Astrocyte (in vitro differentiated cells and primary cell): ENCODE measurements at regions not wholly inside any gene's neighbourhood (a gene's known extent, or its start where the extent isn't known, plus 50 kb on each side); places are given as distances from the start of the nearest gene placed in this dataset.

Source experiments
- DNase-seq: peaks from one replicate; pipeline ENCODE4 v3.0.0-alpha.2; 2010; ENCODE audit warnings: low read depth
- FAIRE-seq: peaks from 2 replicates; lab custom pipeline; 2011; peaks lifted over from hg19 to GRCh38; lab: Jason Lieb, UNC
- H2AFZ ChIP-seq: 2 replicates; pipeline ENCODE4 v1.6.0; 2012; ENCODE audit warnings: low read depth, low read length, inconsistent platforms
- H3K27ac ChIP-seq: 2 replicates; pipeline ENCODE4 v1.5.1; 2011; ENCODE audit warnings: low read depth, low read length, inconsistent platforms
- H3K27me3 ChIP-seq: 2 replicates; pipeline ENCODE4 v1.6.0; 2011; ENCODE audit warnings: low read length, inconsistent platforms; ENCODE audit not compliant: insufficient read depth
- H3K36me3 ChIP-seq: 2 replicates; pipeline ENCODE4 v1.5.1; 2011; ENCODE audit warnings: low read length, inconsistent platforms; ENCODE audit not compliant: insufficient read depth
- H3K4me1 ChIP-seq: 2 replicates; pipeline ENCODE4 v1.5.1; 2011; ENCODE audit warnings: low read length, inconsistent platforms; ENCODE audit not compliant: insufficient read depth
- H3K4me2 ChIP-seq: 2 replicates; pipeline ENCODE4 v1.6.0; 2012; ENCODE audit warnings: low read length, inconsistent platforms
- H3K4me3 ChIP-seq: 2 replicates; pipeline ENCODE4 v1.5.1; 2011; ENCODE audit warnings: low read depth, mild to moderate bottlenecking, low read length, inconsistent platforms; ENCODE audit not compliant: insufficient read depth
- H3K79me2 ChIP-seq: 2 replicates; pipeline ENCODE4 v1.6.0; 2012; ENCODE audit warnings: mild to moderate bottlenecking, low read length, inconsistent platforms; ENCODE audit not compliant: insufficient read depth
- H3K9ac ChIP-seq: 2 replicates; pipeline ENCODE4 v1.6.0; 2012; ENCODE audit warnings: mild to moderate bottlenecking, low read length, inconsistent platforms
- H3K9me3 ChIP-seq: 2 replicates; pipeline ENCODE4 v1.5.1; 2012; ENCODE audit warnings: low read depth, mild to moderate bottlenecking, low read length, inconsistent platforms; ENCODE audit not compliant: insufficient read depth
- H4K20me1 ChIP-seq: 2 replicates; pipeline ENCODE4 v1.6.0; 2012; ENCODE audit warnings: low read length, inconsistent platforms; ENCODE audit not compliant: insufficient read depth
- H3K27ac Mint-ChIP-seq: one replicate; pipeline ENCODE4 v1.8.0; 2021; ENCODE audit warnings: mild to moderate bottlenecking, mixed read lengths; ENCODE audit not compliant: unreplicated experiment
- H3K27me3 Mint-ChIP-seq: one replicate; pipeline ENCODE4 v1.8.0; 2021; ENCODE audit warnings: low read depth, mixed read lengths; ENCODE audit not compliant: unreplicated experiment
- H3K36me3 Mint-ChIP-seq: one replicate; pipeline ENCODE4 v1.8.0; 2021; ENCODE audit warnings: low read depth, mixed read lengths; ENCODE audit not compliant: unreplicated experiment
- H3K4me1 Mint-ChIP-seq: one replicate; pipeline ENCODE4 v1.8.0; 2021; ENCODE audit warnings: low read depth, mixed read lengths; ENCODE audit not compliant: unreplicated experiment
- H3K4me3 Mint-ChIP-seq: one replicate; pipeline ENCODE4 v1.8.0; 2021; ENCODE audit warnings: mild to moderate bottlenecking, moderate library complexity, mixed read lengths; ENCODE audit not compliant: unreplicated experiment
- H3K9me3 Mint-ChIP-seq: one replicate; pipeline ENCODE4 v1.8.0; 2021; ENCODE audit warnings: mild to moderate bottlenecking, mixed read lengths; ENCODE audit not compliant: unreplicated experiment
- EZH2 ChIP-seq: IDR thresholded peaks from 2 replicates; pipeline ENCODE4 v1.6.1; 2012; ENCODE audit warnings: mild to moderate bottlenecking, low read length, inconsistent platforms; ENCODE audit not compliant: insufficient read depth
- TF ChIP-seq, protein P1 (sequence below): IDR thresholded peaks from 2 replicates; pipeline ENCODE4 v1.5.1; 2011; ENCODE audit warnings: low read depth, mild to moderate bottlenecking, inconsistent platforms, low read length, moderate library complexity; ENCODE audit not compliant: insufficient read depth

DNA sequence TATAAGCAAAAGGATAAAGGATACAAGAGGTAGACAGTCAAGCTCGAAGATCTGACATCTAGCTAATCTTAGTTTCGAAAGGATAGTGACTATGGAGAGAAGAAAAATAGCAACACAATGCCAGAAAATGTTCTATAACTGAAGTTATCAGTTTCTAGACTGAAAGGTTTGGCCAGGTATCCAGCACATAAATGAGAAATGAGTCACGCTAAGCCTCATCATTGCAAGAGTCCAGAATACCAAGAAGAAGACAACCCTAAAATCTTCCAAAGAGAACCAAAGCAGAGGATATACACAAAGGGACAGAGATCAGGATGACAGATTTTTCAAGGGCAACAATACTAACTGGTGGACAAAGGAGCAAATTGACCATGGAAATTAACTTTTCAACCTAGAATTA lies 237.0 kb downstream of the POSTN start:
- no peaks in the 10 kb centered on the region for H3K36me3 Mint-ChIP-seq
- Histone ChIP-seq H3K79me2 (no peaks in the 10 kb centered on the region), H3K9ac (no peak overlapping the region), H3K4me3 (no peak overlapping the region), H4K20me1 (no peaks in the 10 kb centered on the region), H3K27ac (no peak overlapping the region), H3K9me3 (no peaks in the 10 kb centered on the region), H3K36me3 (no peaks in the 10 kb centered on the region), H3K27me3 (no peaks in the 10 kb centered on the region), H3K4me2 (no peak overlapping the region), H3K4me1 (peaks cover 3% of the 10 kb centered on the region), H2AFZ (no peak overlapping the region)
- DNase-seq (no peak), FAIRE-seq (peak; percentile 77)
- TF ChIP-seq, protein P1, sequence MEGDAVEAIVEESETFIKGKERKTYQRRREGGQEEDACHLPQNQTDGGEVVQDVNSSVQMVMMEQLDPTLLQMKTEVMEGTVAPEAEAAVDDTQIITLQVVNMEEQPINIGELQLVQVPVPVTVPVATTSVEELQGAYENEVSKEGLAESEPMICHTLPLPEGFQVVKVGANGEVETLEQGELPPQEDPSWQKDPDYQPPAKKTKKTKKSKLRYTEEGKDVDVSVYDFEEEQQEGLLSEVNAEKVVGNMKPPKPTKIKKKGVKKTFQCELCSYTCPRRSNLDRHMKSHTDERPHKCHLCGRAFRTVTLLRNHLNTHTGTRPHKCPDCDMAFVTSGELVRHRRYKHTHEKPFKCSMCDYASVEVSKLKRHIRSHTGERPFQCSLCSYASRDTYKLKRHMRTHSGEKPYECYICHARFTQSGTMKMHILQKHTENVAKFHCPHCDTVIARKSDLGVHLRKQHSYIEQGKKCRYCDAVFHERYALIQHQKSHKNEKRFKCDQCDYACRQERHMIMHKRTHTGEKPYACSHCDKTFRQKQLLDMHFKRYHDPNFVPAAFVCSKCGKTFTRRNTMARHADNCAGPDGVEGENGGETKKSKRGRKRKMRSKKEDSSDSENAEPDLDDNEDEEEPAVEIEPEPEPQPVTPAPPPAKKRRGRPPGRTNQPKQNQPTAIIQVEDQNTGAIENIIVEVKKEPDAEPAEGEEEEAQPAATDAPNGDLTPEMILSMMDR: no peak
- TF ChIP-seq EZH2: no peak
- no peaks in the 10 kb centered on the region for H3K27me3 Mint-ChIP-seq
- H3K27ac Mint-ChIP-seq: no peak overlapping the region
- peaks cover 11% of the 10 kb centered on the region for H3K4me1 Mint-ChIP-seq
- no peak overlapping the region for H3K4me3 Mint-ChIP-seq
- no peaks in the 10 kb centered on the region for H3K9me3 Mint-ChIP-seq

DNA sequence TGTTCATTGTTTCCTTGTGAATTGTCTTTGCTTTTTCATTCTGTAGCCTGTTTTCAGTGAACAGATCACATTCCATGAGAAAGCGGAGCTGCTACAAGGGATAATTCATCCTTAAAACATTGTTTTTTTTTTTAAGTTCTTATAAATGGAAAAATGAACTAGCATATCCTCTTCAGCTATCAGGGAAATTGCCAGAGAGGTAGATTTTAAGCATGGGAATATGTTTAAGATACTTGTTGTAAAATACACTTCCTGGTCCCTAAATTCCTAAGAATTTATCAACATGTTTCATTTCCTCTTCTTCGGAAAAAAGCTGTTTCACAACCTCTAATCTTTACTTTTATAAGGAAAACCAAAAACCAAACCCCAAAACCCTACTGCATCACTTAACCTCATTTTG lies 238.0 kb downstream of the POSTN start:
- H3K4me1 Mint-ChIP-seq: peaks cover 11% of the 10 kb centered on the region
- Histone ChIP-seq H3K9ac (peak overlapping the region; percentile 28), H2AFZ (peak overlapping the region; percentile 19), H3K36me3 (no peaks in the 10 kb centered on the region), H3K79me2 (no peaks in the 10 kb centered on the region), H3K27ac (peak overlapping the region; percentile 28), H3K4me2 (peak overlapping the region; percentile 49), H3K27me3 (no peaks in the 10 kb centered on the region), H3K4me1 (peaks cover 3% of the 10 kb centered on the region), H4K20me1 (no peaks in the 10 kb centered on the region), H3K4me3 (no peak overlapping the region), H3K9me3 (no peaks in the 10 kb centered on the region)
- peak overlapping the region; percentile 80 for H3K27ac Mint-ChIP-seq
- no peak overlapping the region for H3K4me3 Mint-ChIP-seq
- peak; percentile 35 for DNase-seq
- FAIRE-seq: peak; percentile 76
- H3K9me3 Mint-ChIP-seq: no peaks in the 10 kb centered on the region
- TF ChIP-seq, protein P1: no peak
- TF ChIP-seq EZH2: no peak
- no peaks in the 10 kb centered on the region for H3K36me3 Mint-ChIP-seq
- no peaks in the 10 kb centered on the region for H3K27me3 Mint-ChIP-seq

DNA sequence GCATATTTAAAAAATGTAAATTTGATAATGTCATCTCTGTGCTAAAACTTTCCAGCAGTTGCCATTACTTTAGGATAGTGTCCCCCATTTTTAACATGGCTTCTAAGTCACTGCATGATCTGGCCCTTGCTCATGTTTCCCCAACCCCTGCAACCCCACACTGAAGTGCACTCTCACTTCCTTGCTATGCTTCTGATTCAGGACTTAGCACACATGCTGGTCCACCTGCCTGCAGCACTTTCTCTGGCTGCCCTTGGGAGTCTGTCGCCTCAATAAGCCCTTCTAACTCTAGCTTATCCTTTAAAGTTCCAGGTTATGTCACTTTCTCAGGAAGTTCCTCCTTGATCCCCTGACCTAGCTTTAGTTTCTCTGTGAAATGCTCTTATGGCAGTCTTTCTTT lies 241.0 kb downstream of the POSTN start:
- Histone ChIP-seq H3K4me1 (peaks cover 3% of the 10 kb centered on the region), H3K79me2 (no peaks in the 10 kb centered on the region), H3K27ac (no peak overlapping the region), H3K9me3 (no peaks in the 10 kb centered on the region), H3K9ac (no peak overlapping the region), H3K27me3 (no peaks in the 10 kb centered on the region), H2AFZ (no peak overlapping the region), H3K4me2 (no peak overlapping the region), H4K20me1 (no peaks in the 10 kb centered on the region), H3K36me3 (no peaks in the 10 kb centered on the region), H3K4me3 (no peak overlapping the region)
- H3K9me3 Mint-ChIP-seq: no peaks in the 10 kb centered on the region
- no peak for FAIRE-seq
- TF ChIP-seq EZH2: no peak
- TF ChIP-seq, protein P1: no peak
- H3K27ac Mint-ChIP-seq: no peak overlapping the region
- H3K4me3 Mint-ChIP-seq: no peak overlapping the region
- no peaks in the 10 kb centered on the region for H3K27me3 Mint-ChIP-seq
- peaks cover 11% of the 10 kb centered on the region for H3K4me1 Mint-ChIP-seq
- DNase-seq: no peak
- no peaks in the 10 kb centered on the region for H3K36me3 Mint-ChIP-seq
